Spinal cord (tissue), 9 donors: ENCODE measurements at regions not wholly inside any gene's neighbourhood (a gene's known extent, or its start where the extent isn't known, plus 50 kb on each side); places are given as distances from the start of the nearest gene placed in this dataset.
"Not testable (repeated sequence)": the region's sequence is repeated elsewhere in the genome, so short reads cannot be mapped to it uniquely, and the experiment has no call there.

Source experiments
- DNase-seq, 6 donors: peaks; one replicate each; pipeline versions ENCODE4 v3.0.0 to v3.0.0-alpha.2; 2013 to 2015; ENCODE audit warnings: low spot score in 6 of 6, low read depth in 4 of 6
- H3K27ac ChIP-seq: one replicate; pipeline ENCODE4 v1.5.1; 2013; ENCODE audit warnings: low read depth, low read length, control low read depth
- H3K27me3 ChIP-seq: one replicate; pipeline ENCODE4 v1.6.1; 2013; ENCODE audit warnings: low read length; ENCODE audit not compliant: control insufficient read depth, insufficient read depth
- H3K36me3 ChIP-seq: one replicate; pipeline ENCODE4 v1.6.1; 2013; ENCODE audit warnings: low read length; ENCODE audit not compliant: control insufficient read depth, insufficient read depth
- H3K4me1 ChIP-seq: one replicate; pipeline ENCODE4 v1.6.1; 2013; ENCODE audit warnings: low read length; ENCODE audit not compliant: control insufficient read depth, insufficient read depth
- H3K4me3 ChIP-seq: one replicate; pipeline ENCODE4 v1.5.1; 2013; ENCODE audit warnings: low read depth, low read length, control low read depth
- H3K9me3 ChIP-seq: one replicate; pipeline ENCODE4 v1.6.1; 2013; ENCODE audit warnings: low read length; ENCODE audit not compliant: control insufficient read depth, insufficient read depth
- WGBS: methylation state at CpG from one replicate; pipeline ENCODE4 v1.1.5; 2013; ENCODE audit warnings: missing lambda C conversion rate; ENCODE audit not compliant: insufficient coverage; 5-methylcytosine and 5-hydroxymethylcytosine counted together
- donor health status: healthy.

- WGBS: 79% methylated on average over 2 of the region's 5 CpGs
- not testable (repeated sequence) for H3K27me3 ChIP-seq, H3K9me3 ChIP-seq, H3K4me1 ChIP-seq, DNase-seq, H3K36me3 ChIP-seq, H3K27ac ChIP-seq, H3K4me3 ChIP-seq
Measured at GRCh38 chr17:15833890-15834289, 101.8 kb downstream of the TBC1D26 start.

- no CpG with 5 or more reads among the region's 4 CpGs for WGBS
- not testable (repeated sequence) for H3K27me3 ChIP-seq
Measured at GRCh38 chr17:15835481-15835880, 103.4 kb downstream of the TBC1D26 start.

GRCh38 chr17:15836249-15836982 lies 104.3 kb downstream of the TBC1D26 start:
- not testable (repeated sequence) for H3K36me3 ChIP-seq, DNase-seq, H3K27me3 ChIP-seq, H3K4me3 ChIP-seq, H3K4me1 ChIP-seq, H3K27ac ChIP-seq, H3K9me3 ChIP-seq
- 83% methylated on average over 2 of the region's 12 CpGs for WGBS

More at GRCh38 chr17:15835481-15835880, 103.4 kb downstream of the TBC1D26 start:
- H3K27ac ChIP-seq, H3K9me3 ChIP-seq, DNase-seq, H3K4me3 ChIP-seq, H3K4me1 ChIP-seq, H3K36me3 ChIP-seq: not testable (repeated sequence)

GRCh38 chr17:15836991-15837390 lies 104.9 kb downstream of the TBC1D26 start:
- not testable (repeated sequence) for H3K27me3 ChIP-seq, H3K36me3 ChIP-seq, DNase-seq, H3K4me1 ChIP-seq, H3K4me3 ChIP-seq, H3K9me3 ChIP-seq, H3K27ac ChIP-seq
- WGBS: 82% methylated on average over 3 of the region's 5 CpGs

GRCh38 chr17:15847447-15848229 lies 97.3 kb upstream of the ADORA2B start:
- not testable (repeated sequence) for H3K27ac ChIP-seq, H3K9me3 ChIP-seq, H3K36me3 ChIP-seq, H3K4me3 ChIP-seq, H3K27me3 ChIP-seq, H3K4me1 ChIP-seq
- no CpG with 5 or more reads among the region's 6 CpGs for WGBS
- DNase-seq: peak in 1 of 6 donors; percentile 8

GRCh38 chr17:15849054-15849453 lies 95.9 kb upstream of the ADORA2B start:
- H3K36me3 ChIP-seq, H3K27ac ChIP-seq, H3K4me3 ChIP-seq, H3K4me1 ChIP-seq, H3K27me3 ChIP-seq, H3K9me3 ChIP-seq, DNase-seq: not testable (repeated sequence)
- WGBS: 40% methylated on average over 5 of the region's 6 CpGs

GRCh38 chr17:15850071-15850470 lies 94.9 kb upstream of the ADORA2B start:
- not testable (repeated sequence) for H3K36me3 ChIP-seq, DNase-seq, H3K27me3 ChIP-seq, H3K4me1 ChIP-seq, H3K27ac ChIP-seq, H3K9me3 ChIP-seq, H3K4me3 ChIP-seq
- WGBS: no CpG with 5 or more reads among the region's 2 CpGs

GRCh38 chr17:15850687-15851086 lies 94.2 kb upstream of the ADORA2B start:
- not testable (repeated sequence) for H3K4me1 ChIP-seq, H3K27ac ChIP-seq, H3K9me3 ChIP-seq, H3K27me3 ChIP-seq, DNase-seq, H3K36me3 ChIP-seq, H3K4me3 ChIP-seq
- WGBS: no CpG with 5 or more reads among the region's 3 CpGs

GRCh38 chr17:15852863-15853262 lies 92.1 kb upstream of the ADORA2B start:
- not testable (repeated sequence) for DNase-seq, H3K4me3 ChIP-seq, H3K27me3 ChIP-seq, H3K9me3 ChIP-seq, H3K36me3 ChIP-seq, H3K4me1 ChIP-seq, H3K27ac ChIP-seq
- no CpG with 5 or more reads among the region's 4 CpGs for WGBS

GRCh38 chr17:15856191-15856590 lies 88.7 kb upstream of the ADORA2B start:
- no CpG with 5 or more reads among the region's 3 CpGs for WGBS
- H3K27me3 ChIP-seq, H3K9me3 ChIP-seq, H3K36me3 ChIP-seq, H3K4me1 ChIP-seq, H3K27ac ChIP-seq, DNase-seq, H3K4me3 ChIP-seq: not testable (repeated sequence)
